Prostate gland (tissue), 2 donors: ENCODE measurements at regions not wholly inside any gene's neighbourhood (a gene's known extent, or its start where the extent isn't known, plus 50 kb on each side); places are given as distances from the start of the nearest gene placed in this dataset.

Experiments
- DNase-seq: peaks from one replicate; pipeline ENCODE4 v3.0.0-alpha.2; 2019; ENCODE audit warnings: low spot score
- H3K27ac ChIP-seq, 2 donors: fragments of 200-600 bp; sonication (generic); 2 replicates each; pipeline ENCODE4 v1.5.1; 2017 to 2019
- H3K27me3 ChIP-seq: fragments of 200-600 bp; sonication (generic); replicated peaks from 2 replicates; pipeline ENCODE4 v1.5.1; 2019; ENCODE audit not compliant: insufficient read depth
- H3K36me3 ChIP-seq, 2 donors: fragments of 200-600 bp; sonication (generic); 1 replicate in 1 of 2; 2 replicates in 1 of 2; pipeline versions ENCODE4 v1.5.1 to v1.8.1; 2017 to 2019
- H3K4me1 ChIP-seq: fragments of 200-600 bp; sonication (generic); replicated peaks from 2 replicates; pipeline ENCODE4 v1.5.1; 2019
- H3K4me3 ChIP-seq, 2 donors: fragments of 200-600 bp; sonication (generic); 2 replicates each; pipeline ENCODE4 v1.5.1; 2017 to 2019
- H3K9me3 ChIP-seq: fragments of 200-600 bp; sonication (generic); 2 replicates; pipeline ENCODE4 v1.5.1; 2017
- POLR2A ChIP-seq: fragments of 450-650 bp; IDR thresholded peaks from one replicate; pipeline ENCODE4 v1.6.1; 2016; ENCODE audit warnings: antibody characterized with exemption, mild to moderate bottlenecking
- POLR2AphosphoS5 ChIP-seq: sonication (generic); formaldehyde crosslinking; IDR thresholded peaks from one replicate; pipeline ENCODE4 v1.6.1; 2017; ENCODE audit warnings: antibody characterized with exemption
- WGBS: methylation state at CpG from one replicate; pipeline ENCODE4 v1.1.5; 2018; 5-methylcytosine and 5-hydroxymethylcytosine counted together
- intact Hi-C: fragments of 100-400 bp; cut with DNase I; formaldehyde crosslinking; loops from one replicate; pipeline ENCODE4 v1.14.2; 2022
- TF ChIP-seq, protein P1 (sequence below), 4 experiments: fragments of 200-600 bp in 2 of 4; fragments of 450-650 bp in 2 of 4; sonication (generic) in 2 of 4; IDR thresholded peaks; 1 replicate in 3 of 4; 2 replicates in 1 of 4; pipeline ENCODE4 v1.5.1; 2016 to 2019; ENCODE audit warnings: antibody characterized with exemption in 4 of 4, mild to moderate bottlenecking in 2 of 4, moderate library complexity in 2 of 4

DNA sequence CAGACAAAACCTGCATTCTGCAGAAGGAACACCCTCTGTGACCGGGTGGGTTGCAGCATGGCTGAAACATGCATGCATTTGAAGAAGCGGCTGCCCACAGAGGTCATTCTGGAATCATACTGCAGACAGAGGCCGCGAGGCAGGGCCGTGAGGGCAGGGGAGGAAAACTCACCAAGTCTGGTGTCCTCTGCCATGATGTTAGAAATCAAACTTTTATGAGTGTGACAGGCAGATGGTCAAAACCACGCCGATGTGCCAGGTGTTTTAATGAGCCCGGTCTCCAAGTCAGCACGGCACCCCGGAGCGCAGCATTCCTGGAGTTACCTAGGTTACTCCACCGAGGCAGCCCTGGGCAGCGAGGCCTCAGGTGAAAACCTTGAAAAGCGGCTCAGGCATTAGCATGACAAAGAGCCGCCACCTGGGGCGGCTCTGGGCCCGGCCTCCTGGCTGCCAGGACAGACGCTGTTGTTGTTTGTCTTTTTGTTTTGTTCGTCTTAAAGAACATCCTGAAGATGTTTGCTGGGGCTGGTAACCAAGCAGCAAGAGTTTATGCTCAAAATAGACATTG, 255.6 kb downstream of the ERMARD start:
- 47% methylated on average over 19 of the region's 19 CpGs for WGBS
- Histone ChIP-seq H3K9me3 (no peaks in the 10 kb centered on the region), H3K4me3 (no peak overlapping the region), H3K27ac (no peak overlapping the region), H3K27me3 (no peaks in the 10 kb centered on the region), H3K36me3 (no peaks in the 10 kb centered on the region), H3K4me1 (no peaks in the 10 kb centered on the region)
- no peak for TF ChIP-seq POLR2A
- TF ChIP-seq, protein P1, sequence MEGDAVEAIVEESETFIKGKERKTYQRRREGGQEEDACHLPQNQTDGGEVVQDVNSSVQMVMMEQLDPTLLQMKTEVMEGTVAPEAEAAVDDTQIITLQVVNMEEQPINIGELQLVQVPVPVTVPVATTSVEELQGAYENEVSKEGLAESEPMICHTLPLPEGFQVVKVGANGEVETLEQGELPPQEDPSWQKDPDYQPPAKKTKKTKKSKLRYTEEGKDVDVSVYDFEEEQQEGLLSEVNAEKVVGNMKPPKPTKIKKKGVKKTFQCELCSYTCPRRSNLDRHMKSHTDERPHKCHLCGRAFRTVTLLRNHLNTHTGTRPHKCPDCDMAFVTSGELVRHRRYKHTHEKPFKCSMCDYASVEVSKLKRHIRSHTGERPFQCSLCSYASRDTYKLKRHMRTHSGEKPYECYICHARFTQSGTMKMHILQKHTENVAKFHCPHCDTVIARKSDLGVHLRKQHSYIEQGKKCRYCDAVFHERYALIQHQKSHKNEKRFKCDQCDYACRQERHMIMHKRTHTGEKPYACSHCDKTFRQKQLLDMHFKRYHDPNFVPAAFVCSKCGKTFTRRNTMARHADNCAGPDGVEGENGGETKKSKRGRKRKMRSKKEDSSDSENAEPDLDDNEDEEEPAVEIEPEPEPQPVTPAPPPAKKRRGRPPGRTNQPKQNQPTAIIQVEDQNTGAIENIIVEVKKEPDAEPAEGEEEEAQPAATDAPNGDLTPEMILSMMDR (IDR thresholded peaks at IDR 0.05), result no peak
- intact Hi-C loops, result no loop called here
- no peak for DNase-seq

DNA sequence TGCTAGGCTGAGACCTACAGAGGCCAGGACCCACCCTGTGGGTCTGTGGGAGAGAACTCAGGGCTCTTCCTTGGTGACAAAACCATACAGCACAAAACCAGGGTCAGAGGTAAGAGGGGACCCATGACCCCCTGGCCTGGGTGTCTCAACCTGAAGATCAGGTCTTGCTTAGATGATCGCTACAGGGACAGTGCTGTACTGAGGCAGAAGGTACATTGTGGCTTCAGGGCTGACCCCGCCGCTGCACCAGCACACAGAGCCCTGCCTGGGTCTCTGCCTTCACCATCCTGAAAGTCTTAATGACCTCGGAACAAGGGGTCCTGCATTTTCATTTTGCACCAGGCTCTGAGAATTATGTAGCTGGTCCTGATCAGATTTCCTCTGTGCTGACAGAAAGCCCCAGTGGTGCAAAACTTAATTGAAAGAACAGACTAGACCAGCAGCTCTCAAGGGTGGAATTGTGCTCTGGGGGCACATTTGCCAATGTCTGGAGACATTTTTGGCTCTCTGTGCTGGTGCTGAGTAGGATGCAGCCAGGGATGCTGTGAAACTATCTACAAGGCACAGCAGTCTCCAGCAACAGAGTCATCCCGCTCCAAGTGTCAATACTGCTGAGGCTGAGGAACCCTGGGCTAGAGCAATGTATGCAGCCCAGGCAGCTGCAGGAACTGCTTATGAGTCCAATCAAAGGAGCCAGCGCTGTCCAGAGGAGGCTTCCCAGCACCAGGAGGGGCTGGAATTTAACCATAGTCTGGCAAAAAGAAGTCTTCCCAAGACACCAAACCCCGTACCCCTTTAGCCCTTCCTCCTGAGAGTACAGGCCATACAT, 254.9 kb downstream of the ERMARD start:
- no peaks in the 10 kb centered on the region for H3K36me3 ChIP-seq
- 83% methylated on average over 7 of the region's 7 CpGs for WGBS
- H3K27me3 ChIP-seq, result no peaks in the 10 kb centered on the region
- no peaks in the 10 kb centered on the region for H3K4me1 ChIP-seq
- H3K27ac ChIP-seq, result no peak overlapping the region
- intact Hi-C loops, result no loop called here
- H3K4me3 ChIP-seq, result no peak overlapping the region
- no peak for DNase-seq
- H3K9me3 ChIP-seq, result no peaks in the 10 kb centered on the region
- TF ChIP-seq POLR2AphosphoS5 (no peak), POLR2A (no peak)
- TF ChIP-seq, protein P1 (IDR thresholded peaks at IDR 0.05), result no peak

DNA sequence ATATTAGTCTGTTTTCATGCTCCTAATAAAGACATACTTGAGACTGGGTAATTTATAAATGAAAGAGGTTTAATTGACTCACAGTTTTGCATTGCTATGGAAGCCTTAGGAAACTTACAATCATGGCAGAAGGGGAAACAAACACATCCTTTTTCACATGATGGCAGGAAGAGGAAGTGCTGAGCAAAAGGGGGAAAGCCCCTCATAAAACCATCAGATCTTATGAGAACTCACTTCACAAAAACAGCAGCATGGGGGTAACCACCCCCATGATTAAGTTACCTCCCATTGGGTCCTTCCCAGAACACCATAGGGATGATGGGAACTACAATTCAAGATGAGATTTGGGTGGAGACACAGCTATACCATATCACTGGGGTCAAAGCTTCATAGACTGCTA, 254.2 kb downstream of the ERMARD start:
- no peaks in the 10 kb centered on the region for H3K36me3 ChIP-seq
- TF ChIP-seq POLR2AphosphoS5 (no peak), POLR2A (no peak)
- TF ChIP-seq, protein P1 (IDR thresholded peaks at IDR 0.05), result no peak
- intact Hi-C loops, result no loop called here
- no peaks in the 10 kb centered on the region for H3K9me3 ChIP-seq
- H3K4me3 ChIP-seq, result no peak overlapping the region
- H3K27me3 ChIP-seq, result no peaks in the 10 kb centered on the region
- no peak for DNase-seq
- no peak overlapping the region for H3K27ac ChIP-seq
- H3K4me1 ChIP-seq, result no peaks in the 10 kb centered on the region

GRCh38 chr6:170004585-170005210, 253.3 kb downstream of the ERMARD start:
- TF ChIP-seq POLR2AphosphoS5, result no peak
- TF ChIP-seq, protein P1 (IDR thresholded peaks at IDR 0.05), result no peak
- TF ChIP-seq POLR2A, result no peak
- H3K36me3 ChIP-seq, result no peaks in the 10 kb centered on the region
- H3K27me3 ChIP-seq, result no peaks in the 10 kb centered on the region
- no peak overlapping the region for H3K4me3 ChIP-seq
- no peak overlapping the region for H3K27ac ChIP-seq
- no peaks in the 10 kb centered on the region for H3K9me3 ChIP-seq
- H3K4me1 ChIP-seq, result no peaks in the 10 kb centered on the region
- intact Hi-C loops, result no loop called here
- 75% methylated on average over 5 of the region's 5 CpGs for WGBS
- no peak for DNase-seq
